Activated naive CD8-positive, alpha-beta T cell treated with anti-CD3 and anti-CD28 coated beads, Interleukin-2, amount 50 U/mL, for 24 hours (primary cell): ENCODE measurements at regions not wholly inside any gene's neighbourhood (a gene's known extent, or its start where the extent isn't known, plus 50 kb on each side); places are given as distances from the start of the nearest gene placed in this dataset.
"Not testable (repeated sequence)": the region's sequence is repeated elsewhere in the genome, so short reads cannot be mapped to it uniquely, and the experiment has no call there.

Experiments
- ATAC-seq: fragments of 150-1000 bp; cut with Tn5 transposase; one replicate; pipeline ENCODE4 v1.10.0; 2021
- DNase-seq: peaks from one replicate; pipeline ENCODE4 v3.0.0; 2021
- H3K27ac Mint-ChIP-seq: one replicate; pipeline ENCODE4 v1.8.0; 2021; ENCODE audit warnings: mild to moderate bottlenecking, mixed read lengths
- H3K27me3 Mint-ChIP-seq: one replicate; pipeline ENCODE4 v1.8.0; 2021; ENCODE audit warnings: mixed read lengths
- H3K36me3 Mint-ChIP-seq: one replicate; pipeline ENCODE4 v1.8.0; 2021; ENCODE audit warnings: low read depth, mixed read lengths
- H3K4me1 Mint-ChIP-seq: one replicate; pipeline ENCODE4 v1.8.0; 2021; ENCODE audit warnings: mixed read lengths
- H3K4me3 Mint-ChIP-seq: one replicate; pipeline ENCODE4 v1.8.0; 2021; ENCODE audit warnings: mild to moderate bottlenecking, moderate library complexity, mixed read lengths
- H3K9me3 Mint-ChIP-seq: one replicate; pipeline ENCODE4 v1.8.0; 2021; ENCODE audit warnings: mixed read lengths

GRCh38 chr5:126133424-126133823 is 289.8 kb upstream of the GRAMD2B start:
- DNase-seq: no peak
- no peak overlapping the region for H3K27ac Mint-ChIP-seq
- no peaks in the 10 kb centered on the region for H3K36me3 Mint-ChIP-seq
- H3K4me3 Mint-ChIP-seq: no peak overlapping the region
- no peaks in the 10 kb centered on the region for H3K4me1 Mint-ChIP-seq
- no peaks in the 10 kb centered on the region for H3K27me3 Mint-ChIP-seq
- peaks cover 12% of the 10 kb centered on the region for H3K9me3 Mint-ChIP-seq
- ATAC-seq: no peak

GRCh38 chr5:126137891-126138280 is 285.3 kb upstream of the GRAMD2B start:
- Mint-ChIP-seq H3K9me3 (peaks cover 4% of the 10 kb centered on the region), H3K4me1 (no peaks in the 10 kb centered on the region), H3K36me3 (no peaks in the 10 kb centered on the region), H3K4me3 (no peak overlapping the region), H3K27ac (no peak overlapping the region), H3K27me3 (no peaks in the 10 kb centered on the region)
- ATAC-seq: no peak
- no peak for DNase-seq

- Mint-ChIP-seq H3K36me3 (no peaks in the 10 kb centered on the region), H3K27me3 (no peaks in the 10 kb centered on the region), H3K4me3 (no peak overlapping the region), H3K27ac (no peak overlapping the region), H3K4me1 (no peaks in the 10 kb centered on the region), H3K9me3 (peaks cover 3% of the 10 kb centered on the region)
- DNase-seq: no peak
- no peak for ATAC-seq
Measured at GRCh38 chr5:126138281-126138931, 284.8 kb upstream of the GRAMD2B start.

- Mint-ChIP-seq H3K36me3 (no peaks in the 10 kb centered on the region), H3K4me1 (no peaks in the 10 kb centered on the region), H3K9me3 (no peaks in the 10 kb centered on the region), H3K4me3 (no peak overlapping the region), H3K27ac (no peak overlapping the region), H3K27me3 (no peaks in the 10 kb centered on the region)
- DNase-seq: no peak
- ATAC-seq: no peak
Measured at GRCh38 chr5:126139086-126139485, 284.1 kb upstream of the GRAMD2B start.

- no peaks in the 10 kb centered on the region for H3K9me3 Mint-ChIP-seq
- H3K36me3 Mint-ChIP-seq: no peaks in the 10 kb centered on the region
- H3K4me1 Mint-ChIP-seq: no peaks in the 10 kb centered on the region
- DNase-seq (no peak), ATAC-seq (no peak)
- H3K27ac Mint-ChIP-seq: no peak overlapping the region
- H3K4me3 Mint-ChIP-seq: no peak overlapping the region
- H3K27me3 Mint-ChIP-seq: no peaks in the 10 kb centered on the region
Measured at GRCh38 chr5:126139773-126140172, 283.4 kb upstream of the GRAMD2B start.

- H3K4me3 Mint-ChIP-seq: no peak overlapping the region
- H3K27ac Mint-ChIP-seq: no peak overlapping the region
- peaks cover 14% of the 10 kb centered on the region for H3K9me3 Mint-ChIP-seq
- no peaks in the 10 kb centered on the region for H3K36me3 Mint-ChIP-seq
- no peaks in the 10 kb centered on the region for H3K27me3 Mint-ChIP-seq
- H3K4me1 Mint-ChIP-seq: no peaks in the 10 kb centered on the region
- no peak for DNase-seq
- ATAC-seq: no peak
Measured at GRCh38 chr5:126143622-126144021, 279.6 kb upstream of the GRAMD2B start.

GRCh38 chr5:126150319-126150718 is 272.9 kb upstream of the GRAMD2B start:
- not testable (repeated sequence) for H3K36me3 Mint-ChIP-seq, H3K4me3 Mint-ChIP-seq, H3K27ac Mint-ChIP-seq, H3K4me1 Mint-ChIP-seq, DNase-seq, H3K27me3 Mint-ChIP-seq, ATAC-seq
- peaks cover 20% of the 10 kb centered on the region for H3K9me3 Mint-ChIP-seq

GRCh38 chr5:126155298-126155697 is 267.9 kb upstream of the GRAMD2B start:
- not testable (repeated sequence) for H3K27me3 Mint-ChIP-seq, H3K4me3 Mint-ChIP-seq, H3K4me1 Mint-ChIP-seq, H3K27ac Mint-ChIP-seq, DNase-seq, H3K36me3 Mint-ChIP-seq, ATAC-seq
- peaks cover 24% of the 10 kb centered on the region for H3K9me3 Mint-ChIP-seq

- peaks cover 27% of the 10 kb centered on the region for H3K9me3 Mint-ChIP-seq
- H3K27ac Mint-ChIP-seq: no peak overlapping the region
- ATAC-seq (no peak), DNase-seq (no peak)
- H3K4me3 Mint-ChIP-seq: no peak overlapping the region
- H3K27me3 Mint-ChIP-seq: no peaks in the 10 kb centered on the region
- no peaks in the 10 kb centered on the region for H3K36me3 Mint-ChIP-seq
- no peaks in the 10 kb centered on the region for H3K4me1 Mint-ChIP-seq
Measured at GRCh38 chr5:126166368-126166767, 256.8 kb upstream of the GRAMD2B start.

- no peaks in the 10 kb centered on the region for H3K4me1 Mint-ChIP-seq
- peaks cover 36% of the 10 kb centered on the region for H3K9me3 Mint-ChIP-seq
- no peak overlapping the region for H3K4me3 Mint-ChIP-seq
- no peak for ATAC-seq
- DNase-seq: no peak
- no peak overlapping the region for H3K27ac Mint-ChIP-seq
- no peaks in the 10 kb centered on the region for H3K36me3 Mint-ChIP-seq
- H3K27me3 Mint-ChIP-seq: no peaks in the 10 kb centered on the region
Measured at GRCh38 chr5:126168785-126169184, 254.4 kb upstream of the GRAMD2B start.

GRCh38 chr5:126171916-126172315 is 251.3 kb upstream of the GRAMD2B start:
- Mint-ChIP-seq H3K27ac (no peak overlapping the region), H3K4me1 (no peaks in the 10 kb centered on the region), H3K9me3 (peaks cover 26% of the 10 kb centered on the region), H3K36me3 (no peaks in the 10 kb centered on the region), H3K4me3 (no peak overlapping the region), H3K27me3 (no peaks in the 10 kb centered on the region)
- ATAC-seq (no peak), DNase-seq (no peak)

GRCh38 chr5:126172812-126173211 is 250.4 kb upstream of the GRAMD2B start:
- H3K27me3 Mint-ChIP-seq: no peaks in the 10 kb centered on the region
- ATAC-seq (no peak), DNase-seq (no peak)
- H3K4me3 Mint-ChIP-seq: no peak overlapping the region
- H3K27ac Mint-ChIP-seq: no peak overlapping the region
- H3K36me3 Mint-ChIP-seq: no peaks in the 10 kb centered on the region
- H3K9me3 Mint-ChIP-seq: peaks cover 20% of the 10 kb centered on the region
- no peaks in the 10 kb centered on the region for H3K4me1 Mint-ChIP-seq

GRCh38 chr5:126178521-126178920 is 244.7 kb upstream of the GRAMD2B start:
- H3K27me3 Mint-ChIP-seq: no peaks in the 10 kb centered on the region
- H3K4me1 Mint-ChIP-seq: no peaks in the 10 kb centered on the region
- DNase-seq (no peak), ATAC-seq (no peak)
- no peaks in the 10 kb centered on the region for H3K36me3 Mint-ChIP-seq
- H3K27ac Mint-ChIP-seq: no peak overlapping the region
- peaks cover 4% of the 10 kb centered on the region for H3K9me3 Mint-ChIP-seq
- no peak overlapping the region for H3K4me3 Mint-ChIP-seq

GRCh38 chr5:126182971-126183695 is 240.1 kb upstream of the GRAMD2B start:
- no peaks in the 10 kb centered on the region for H3K27me3 Mint-ChIP-seq
- H3K4me1 Mint-ChIP-seq: no peaks in the 10 kb centered on the region
- H3K36me3 Mint-ChIP-seq: no peaks in the 10 kb centered on the region
- H3K27ac Mint-ChIP-seq: no peak overlapping the region
- ATAC-seq: no peak
- DNase-seq: no peak
- no peak overlapping the region for H3K4me3 Mint-ChIP-seq
- H3K9me3 Mint-ChIP-seq: no peaks in the 10 kb centered on the region

- no peaks in the 10 kb centered on the region for H3K27me3 Mint-ChIP-seq
- ATAC-seq (no peak), DNase-seq (no peak)
- no peaks in the 10 kb centered on the region for H3K4me1 Mint-ChIP-seq
- H3K4me3 Mint-ChIP-seq: no peak overlapping the region
- no peaks in the 10 kb centered on the region for H3K9me3 Mint-ChIP-seq
- no peak overlapping the region for H3K27ac Mint-ChIP-seq
- H3K36me3 Mint-ChIP-seq: no peaks in the 10 kb centered on the region
Measured at GRCh38 chr5:126184474-126184873, 238.7 kb upstream of the GRAMD2B start.
